ENCODE measurements at regions not wholly inside any gene's neighbourhood (a gene's known extent, or its start where the extent isn't known, plus 50 kb on each side); places are given as distances from the start of the nearest gene placed in this dataset.

DNA sequence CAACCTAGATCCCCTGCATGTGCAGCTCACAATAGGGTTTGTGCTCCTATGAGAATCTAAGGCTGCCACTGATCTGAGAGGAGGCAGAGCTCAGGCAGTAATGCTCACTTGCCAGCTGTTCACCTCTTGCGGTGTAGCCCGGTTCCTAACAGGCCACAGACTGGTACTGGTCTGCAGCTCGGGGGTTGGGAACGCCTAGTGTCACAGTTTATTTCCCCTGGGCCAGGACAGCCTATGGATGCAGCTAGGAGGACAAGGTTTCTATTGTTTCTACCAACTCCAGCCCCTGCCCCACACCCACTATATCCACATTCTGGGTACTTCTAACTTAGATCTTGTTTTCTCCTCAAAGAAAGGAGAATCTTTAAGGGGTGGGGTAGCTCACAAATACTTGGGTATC, 58.7 kb upstream of the PRRC2C start:
- TF ChIP-seq, protein P1, sequence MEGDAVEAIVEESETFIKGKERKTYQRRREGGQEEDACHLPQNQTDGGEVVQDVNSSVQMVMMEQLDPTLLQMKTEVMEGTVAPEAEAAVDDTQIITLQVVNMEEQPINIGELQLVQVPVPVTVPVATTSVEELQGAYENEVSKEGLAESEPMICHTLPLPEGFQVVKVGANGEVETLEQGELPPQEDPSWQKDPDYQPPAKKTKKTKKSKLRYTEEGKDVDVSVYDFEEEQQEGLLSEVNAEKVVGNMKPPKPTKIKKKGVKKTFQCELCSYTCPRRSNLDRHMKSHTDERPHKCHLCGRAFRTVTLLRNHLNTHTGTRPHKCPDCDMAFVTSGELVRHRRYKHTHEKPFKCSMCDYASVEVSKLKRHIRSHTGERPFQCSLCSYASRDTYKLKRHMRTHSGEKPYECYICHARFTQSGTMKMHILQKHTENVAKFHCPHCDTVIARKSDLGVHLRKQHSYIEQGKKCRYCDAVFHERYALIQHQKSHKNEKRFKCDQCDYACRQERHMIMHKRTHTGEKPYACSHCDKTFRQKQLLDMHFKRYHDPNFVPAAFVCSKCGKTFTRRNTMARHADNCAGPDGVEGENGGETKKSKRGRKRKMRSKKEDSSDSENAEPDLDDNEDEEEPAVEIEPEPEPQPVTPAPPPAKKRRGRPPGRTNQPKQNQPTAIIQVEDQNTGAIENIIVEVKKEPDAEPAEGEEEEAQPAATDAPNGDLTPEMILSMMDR (IDR thresholded peaks at IDR 0.05 in 4 of 5, conservative IDR thresholded peaks at IDR 0.05 in 1 of 5) = no peak
- no peak for TF ChIP-seq POLR2A (IDR thresholded peaks at IDR 0.05)

Data from gastrocnemius medialis (tissue), 4 donors.